Thyroid gland (tissue), 4 donors: ENCODE measurements at regions not wholly inside any gene's neighbourhood (a gene's known extent, or its start where the extent isn't known, plus 50 kb on each side); places are given as distances from the start of the nearest gene placed in this dataset.

Experiments used
- DNase-seq, 2 donors: peaks; one replicate each; pipeline ENCODE4 v3.0.0-alpha.2; 2019
- H3K27ac ChIP-seq, 3 donors: fragments of 200-600 bp; sonication (generic); 1 replicate in 2 of 3; 2 replicates in 1 of 3; pipeline ENCODE4 v1.5.1; 2016 to 2019; ENCODE audit warnings: mild to moderate bottlenecking in 1 of 3, moderate library complexity in 1 of 3
- H3K27me3 ChIP-seq: fragments of 200-600 bp; sonication (generic); one replicate; pipeline ENCODE4 v1.5.1; 2019
- H3K36me3 ChIP-seq, 2 donors: fragments of 200-600 bp; sonication (generic); one replicate each; pipeline ENCODE4 v1.5.1; 2016 to 2019
- H3K4me1 ChIP-seq, 2 donors: fragments of 200-600 bp; sonication (generic); one replicate each; pipeline ENCODE4 v1.5.1; 2017 to 2019
- H3K4me3 ChIP-seq, 3 donors: fragments of 200-600 bp; sonication (generic); replicated peaks in 1 of 3; 1 replicate in 2 of 3; 2 replicates in 1 of 3; pipeline ENCODE4 v1.5.1; 2016; ENCODE audit warnings: mild to moderate bottlenecking in 1 of 3
- H3K9me3 ChIP-seq: fragments of 200-600 bp; sonication (generic); one replicate; pipeline ENCODE4 v1.5.1; 2017
- POLR2A ChIP-seq, 2 donors: fragments of 450-650 bp; IDR thresholded peaks; one replicate each; pipeline ENCODE4 v1.6.1; 2017; ENCODE audit warnings: antibody characterized with exemption in 2 of 2, mild to moderate bottlenecking in 2 of 2, moderate library complexity in 1 of 2
- WGBS, 2 donors: methylation state at CpG; one replicate each; pipeline ENCODE4 v1.1.5; 2017; 5-methylcytosine and 5-hydroxymethylcytosine counted together
- intact Hi-C: fragments of 100-400 bp; cut with DNase I; formaldehyde crosslinking; loops from one replicate; pipeline ENCODE4 v1.15.1; 2023
- TF ChIP-seq, protein P1 (sequence below), 6 experiments: fragments of 200-600 bp in 3 of 6; fragments of 450-650 bp in 3 of 6; sonication (generic) in 3 of 6; IDR thresholded peaks; one replicate each; pipeline ENCODE4 v1.5.1; 2016 to 2019; ENCODE audit warnings: antibody characterized with exemption in 6 of 6, mild to moderate bottlenecking in 2 of 6, inconsistent platforms in 1 of 6, moderate library complexity in 1 of 6

DNA sequence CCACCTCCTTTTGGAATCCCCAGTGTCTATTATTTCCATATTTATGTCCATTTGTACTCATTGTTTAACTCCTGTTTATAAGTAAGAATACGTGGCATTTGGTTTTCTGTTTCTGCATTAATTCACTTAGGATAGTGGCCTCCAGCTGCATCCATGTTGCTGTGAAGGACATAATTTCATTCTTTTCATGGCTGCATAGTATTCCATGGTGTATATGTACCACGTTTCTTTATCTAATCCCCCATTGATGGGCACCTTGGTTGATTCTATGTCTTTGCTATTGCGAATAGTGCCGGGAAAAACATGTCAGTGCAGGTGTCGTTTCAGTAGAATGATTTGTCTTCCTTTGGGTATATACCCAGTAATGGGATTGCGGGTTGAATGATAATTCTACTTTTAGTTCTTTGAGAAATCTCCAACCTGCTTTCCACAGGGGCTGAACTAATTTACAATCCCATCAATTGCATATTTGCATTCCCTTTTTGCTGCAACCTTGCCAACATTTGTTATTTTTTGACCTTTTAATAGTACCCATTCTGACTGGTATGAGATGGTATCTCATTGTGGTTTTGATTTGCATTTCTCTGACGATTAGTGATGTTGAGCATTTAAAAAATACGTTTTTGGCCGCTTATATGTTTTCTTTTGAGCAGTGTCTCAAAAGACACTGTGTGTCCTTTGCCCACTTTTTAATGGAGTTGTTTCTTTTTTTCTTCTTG is 373.2 kb upstream of the TNRC6C start:
- intact Hi-C loops, result no loop called here
- H3K4me1 ChIP-seq, result no peaks in the 10 kb centered on the region
- no peaks in the 10 kb centered on the region for H3K9me3 ChIP-seq
- no peak for TF ChIP-seq POLR2A (IDR thresholded peaks at IDR 0.05)
- TF ChIP-seq, protein P1, sequence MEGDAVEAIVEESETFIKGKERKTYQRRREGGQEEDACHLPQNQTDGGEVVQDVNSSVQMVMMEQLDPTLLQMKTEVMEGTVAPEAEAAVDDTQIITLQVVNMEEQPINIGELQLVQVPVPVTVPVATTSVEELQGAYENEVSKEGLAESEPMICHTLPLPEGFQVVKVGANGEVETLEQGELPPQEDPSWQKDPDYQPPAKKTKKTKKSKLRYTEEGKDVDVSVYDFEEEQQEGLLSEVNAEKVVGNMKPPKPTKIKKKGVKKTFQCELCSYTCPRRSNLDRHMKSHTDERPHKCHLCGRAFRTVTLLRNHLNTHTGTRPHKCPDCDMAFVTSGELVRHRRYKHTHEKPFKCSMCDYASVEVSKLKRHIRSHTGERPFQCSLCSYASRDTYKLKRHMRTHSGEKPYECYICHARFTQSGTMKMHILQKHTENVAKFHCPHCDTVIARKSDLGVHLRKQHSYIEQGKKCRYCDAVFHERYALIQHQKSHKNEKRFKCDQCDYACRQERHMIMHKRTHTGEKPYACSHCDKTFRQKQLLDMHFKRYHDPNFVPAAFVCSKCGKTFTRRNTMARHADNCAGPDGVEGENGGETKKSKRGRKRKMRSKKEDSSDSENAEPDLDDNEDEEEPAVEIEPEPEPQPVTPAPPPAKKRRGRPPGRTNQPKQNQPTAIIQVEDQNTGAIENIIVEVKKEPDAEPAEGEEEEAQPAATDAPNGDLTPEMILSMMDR (IDR thresholded peaks at IDR 0.05), result no peak
- no peak overlapping the region for H3K4me3 ChIP-seq
- 78 to 83% methylated on average over 9 of the region's 9 CpGs for WGBS, 2 donors
- H3K36me3 ChIP-seq, result no peaks in the 10 kb centered on the region
- H3K27me3 ChIP-seq, result no peaks in the 10 kb centered on the region
- no peak for DNase-seq
- H3K27ac ChIP-seq, result no peak overlapping the region

- H3K9me3 ChIP-seq, result no peaks in the 10 kb centered on the region
- no peaks in the 10 kb centered on the region for H3K4me1 ChIP-seq
- WGBS, 2 donors, result 42 to 43% methylated on average over 15 to 16 of the region's 16 CpGs
- no peak overlapping the region for H3K4me3 ChIP-seq
- no peaks in the 10 kb centered on the region for H3K36me3 ChIP-seq
- peak; percentile 42 to 47 for DNase-seq
- no peak overlapping the region for H3K27ac ChIP-seq
- no peaks in the 10 kb centered on the region for H3K27me3 ChIP-seq
- intact Hi-C loops, result no loop called here
- TF ChIP-seq, protein P1 (IDR thresholded peaks at IDR 0.05), result no peak
- TF ChIP-seq POLR2A (IDR thresholded peaks at IDR 0.05), result no peak
These were observed 367.4 kb upstream of the TNRC6C start for GRCh38 chr17:77590951-77591735.

DNA sequence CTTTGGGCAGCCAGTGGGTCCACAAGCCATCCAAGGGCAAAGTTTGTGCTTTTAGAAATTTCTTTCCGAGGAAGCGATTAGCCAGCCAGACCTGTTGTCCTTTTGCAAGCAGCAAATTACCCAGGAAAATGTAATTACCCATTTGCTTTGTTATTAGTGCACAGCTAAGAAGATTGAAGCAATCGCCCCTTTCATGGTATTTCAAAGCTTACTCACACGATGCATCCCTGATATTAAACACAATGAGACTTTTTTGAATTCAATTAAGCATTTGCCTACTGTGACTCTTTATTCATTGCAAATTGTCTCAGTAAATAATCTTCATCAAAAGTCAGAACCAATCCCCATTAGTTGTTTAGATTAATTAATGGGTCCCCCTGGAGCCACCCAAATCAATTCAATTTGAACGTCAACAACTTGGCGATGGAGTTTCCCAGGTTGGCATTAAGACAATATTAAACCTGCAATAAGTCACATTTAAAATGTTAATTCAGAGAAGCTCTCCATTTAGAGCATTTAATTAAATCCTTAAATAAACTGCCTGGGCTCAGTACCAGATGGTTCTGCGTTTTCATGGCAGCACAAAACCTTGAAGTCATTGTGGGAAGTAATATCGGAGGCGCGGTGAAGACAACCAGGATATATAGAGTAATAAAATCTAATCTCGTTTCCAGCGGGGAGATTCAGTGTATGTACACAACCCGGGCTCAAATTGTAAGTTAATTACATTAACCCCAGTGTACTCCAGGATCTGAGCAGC is 366.2 kb upstream of the TNRC6C start:
- intact Hi-C loops, result no loop called here
- H3K36me3 ChIP-seq, result no peaks in the 10 kb centered on the region
- TF ChIP-seq, protein P1 (IDR thresholded peaks at IDR 0.05), result no peak
- TF ChIP-seq POLR2A (IDR thresholded peaks at IDR 0.05), result no peak
- no peaks in the 10 kb centered on the region for H3K4me1 ChIP-seq
- H3K4me3 ChIP-seq, result no peak overlapping the region
- WGBS, 2 donors, result 92 to 93% methylated on average over 13 of the region's 13 CpGs
- no peaks in the 10 kb centered on the region for H3K27me3 ChIP-seq
- no peak overlapping the region for H3K27ac ChIP-seq
- H3K9me3 ChIP-seq, result no peaks in the 10 kb centered on the region
- DNase-seq, result no peak

- 89 to 94% methylated on average over 5 of the region's 5 CpGs for WGBS, 2 donors
- no peak overlapping the region for H3K27ac ChIP-seq
- TF ChIP-seq POLR2A (IDR thresholded peaks at IDR 0.05), result no peak
- TF ChIP-seq, protein P1 (IDR thresholded peaks at IDR 0.05), result no peak
- H3K4me3 ChIP-seq, result no peak overlapping the region
- H3K36me3 ChIP-seq, result no peaks in the 10 kb centered on the region
- DNase-seq, result no peak
- no peaks in the 10 kb centered on the region for H3K4me1 ChIP-seq
- H3K9me3 ChIP-seq, result no peaks in the 10 kb centered on the region
- H3K27me3 ChIP-seq, result no peaks in the 10 kb centered on the region
- intact Hi-C loops, result no loop called here
These were observed 365.4 kb upstream of the TNRC6C start for GRCh38 chr17:77593081-77593480.
